ENCODE measurements at regions not wholly inside any gene's neighbourhood (a gene's known extent, or its start where the extent isn't known, plus 50 kb on each side); places are given as distances from the start of the nearest gene placed in this dataset.

- TF ChIP-seq, protein P1, sequence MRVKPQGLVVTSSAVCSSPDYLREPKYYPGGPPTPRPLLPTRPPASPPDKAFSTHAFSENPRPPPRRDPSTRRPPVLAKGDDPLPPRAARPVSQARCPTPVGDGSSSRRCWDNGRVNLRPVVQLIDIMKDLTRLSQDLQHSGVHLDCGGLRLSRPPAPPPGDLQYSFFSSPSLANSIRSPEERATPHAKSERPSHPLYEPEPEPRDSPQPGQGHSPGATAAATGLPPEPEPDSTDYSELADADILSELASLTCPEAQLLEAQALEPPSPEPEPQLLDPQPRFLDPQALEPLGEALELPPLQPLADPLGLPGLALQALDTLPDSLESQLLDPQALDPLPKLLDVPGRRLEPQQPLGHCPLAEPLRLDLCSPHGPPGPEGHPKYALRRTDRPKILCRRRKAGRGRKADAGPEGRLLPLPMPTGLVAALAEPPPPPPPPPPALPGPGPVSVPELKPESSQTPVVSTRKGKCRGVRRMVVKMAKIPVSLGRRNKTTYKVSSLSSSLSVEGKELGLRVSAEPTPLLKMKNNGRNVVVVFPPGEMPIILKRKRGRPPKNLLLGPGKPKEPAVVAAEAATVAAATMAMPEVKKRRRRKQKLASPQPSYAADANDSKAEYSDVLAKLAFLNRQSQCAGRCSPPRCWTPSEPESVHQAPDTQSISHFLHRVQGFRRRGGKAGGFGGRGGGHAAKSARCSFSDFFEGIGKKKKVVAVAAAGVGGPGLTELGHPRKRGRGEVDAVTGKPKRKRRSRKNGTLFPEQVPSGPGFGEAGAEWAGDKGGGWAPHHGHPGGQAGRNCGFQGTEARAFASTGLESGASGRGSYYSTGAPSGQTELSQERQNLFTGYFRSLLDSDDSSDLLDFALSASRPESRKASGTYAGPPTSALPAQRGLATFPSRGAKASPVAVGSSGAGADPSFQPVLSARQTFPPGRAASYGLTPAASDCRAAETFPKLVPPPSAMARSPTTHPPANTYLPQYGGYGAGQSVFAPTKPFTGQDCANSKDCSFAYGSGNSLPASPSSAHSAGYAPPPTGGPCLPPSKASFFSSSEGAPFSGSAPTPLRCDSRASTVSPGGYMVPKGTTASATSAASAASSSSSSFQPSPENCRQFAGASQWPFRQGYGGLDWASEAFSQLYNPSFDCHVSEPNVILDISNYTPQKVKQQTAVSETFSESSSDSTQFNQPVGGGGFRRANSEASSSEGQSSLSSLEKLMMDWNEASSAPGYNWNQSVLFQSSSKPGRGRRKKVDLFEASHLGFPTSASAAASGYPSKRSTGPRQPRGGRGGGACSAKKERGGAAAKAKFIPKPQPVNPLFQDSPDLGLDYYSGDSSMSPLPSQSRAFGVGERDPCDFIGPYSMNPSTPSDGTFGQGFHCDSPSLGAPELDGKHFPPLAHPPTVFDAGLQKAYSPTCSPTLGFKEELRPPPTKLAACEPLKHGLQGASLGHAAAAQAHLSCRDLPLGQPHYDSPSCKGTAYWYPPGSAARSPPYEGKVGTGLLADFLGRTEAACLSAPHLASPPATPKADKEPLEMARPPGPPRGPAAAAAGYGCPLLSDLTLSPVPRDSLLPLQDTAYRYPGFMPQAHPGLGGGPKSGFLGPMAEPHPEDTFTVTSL (CRISPR knock-in tag; IDR thresholded peaks at IDR 0.05; ENCODE audit: borderline replicate concordance) = no peak
- TF ChIP-seq SRSF4 (IDR thresholded peaks at IDR 0.05; ENCODE audit: low read depth, low read length, poor library complexity, severe bottlenecking) = no peak
- TF ChIP-seq ZNF577 (CRISPR knock-in tag; IDR thresholded peaks at IDR 0.05; ENCODE audit: borderline replicate concordance, low read depth) = no peak
- no peak for TF ChIP-seq MIXL1 (CRISPR knock-in tag; IDR thresholded peaks at IDR 0.05)
- no peak for TF ChIP-seq HDAC2 (CRISPR knock-in tag; IDR thresholded peaks at IDR 0.05)
- TF ChIP-seq HDAC6 (IDR thresholded peaks at IDR 0.05; ENCODE audit: low read depth, low read length) = no peak
- TF ChIP-seq ZBTB8A (CRISPR knock-in tag; IDR thresholded peaks at IDR 0.05; ENCODE audit: borderline replicate concordance, low read depth) = no peak
- TF ChIP-seq GTF2F1 (IDR thresholded peaks at IDR 0.05; ENCODE audit: low read length) = no peak
- no peak for TF ChIP-seq ZNF234 (CRISPR knock-in tag; conservative IDR thresholded peaks at IDR 0.05)
- no peak for TF ChIP-seq ZNF205 (CRISPR knock-in tag; IDR thresholded peaks at IDR 0.05)
- no peak for TF ChIP-seq ZNF646 (CRISPR knock-in tag; IDR thresholded peaks at IDR 0.05)
Observed at GRCh38 chr2:236969767-236970655, 115.7 kb upstream of the COPS8 start (continued).

Measured in HepG2 (cell line).